Mucosa of rectum (tissue), 2 donors: ENCODE measurements at regions not wholly inside any gene's neighbourhood (a gene's known extent, or its start where the extent isn't known, plus 50 kb on each side); places are given as distances from the start of the nearest gene placed in this dataset.

Experiments
- H3K27ac ChIP-seq, 2 donors: one replicate each; pipeline ENCODE4 v1.7.0; 2013; ENCODE audit warnings: inconsistent platforms in 2 of 2, low read depth in 2 of 2, low read length in 2 of 2
- H3K27me3 ChIP-seq, 2 donors: one replicate each; pipeline ENCODE4 v1.7.0; 2013; ENCODE audit warnings: low read length in 2 of 2; ENCODE audit not compliant: control insufficient read depth in 2 of 2, insufficient read depth in 2 of 2
- H3K36me3 ChIP-seq, 2 donors: one replicate each; pipeline ENCODE4 v1.7.0; 2013; ENCODE audit warnings: low read length in 2 of 2; ENCODE audit not compliant: control insufficient read depth in 2 of 2, insufficient read depth in 2 of 2
- H3K4me1 ChIP-seq, 2 donors: one replicate each; pipeline ENCODE4 v1.7.0; 2013; ENCODE audit warnings: low read length in 2 of 2, mild to moderate bottlenecking in 1 of 2; ENCODE audit not compliant: control insufficient read depth in 2 of 2, insufficient read depth in 2 of 2
- H3K4me3 ChIP-seq, 2 donors: one replicate each; pipeline ENCODE4 v1.7.0; 2013; ENCODE audit warnings: low read length in 2 of 2
- H3K9ac ChIP-seq, 2 donors: one replicate each; pipeline ENCODE4 v1.7.0; 2013; ENCODE audit warnings: low read length in 2 of 2, low read depth in 1 of 2, mild to moderate bottlenecking in 1 of 2
- H3K9me3 ChIP-seq, 2 donors: one replicate each; pipeline ENCODE4 v1.7.0; 2013; ENCODE audit warnings: low read length in 2 of 2; ENCODE audit not compliant: control insufficient read depth in 2 of 2
- donor health status: healthy.
- donor health status: Normal muscosa, but diverticular disease.

- H3K27ac ChIP-seq = no peak overlapping the region
- no peaks in the 10 kb centered on the region for H3K27me3 ChIP-seq
- H3K9ac ChIP-seq = no peak overlapping the region
- H3K36me3 ChIP-seq = no peaks in the 10 kb centered on the region
- H3K4me1 ChIP-seq = no peaks in the 10 kb centered on the region
- no peak overlapping the region for H3K4me3 ChIP-seq
- H3K9me3 ChIP-seq = no peaks in the 10 kb centered on the region
Observed at GRCh38 chr2:57973621-57974186, 72.9 kb upstream of the VRK2 start.

GRCh38 chr2:57979158-57979557, 67.4 kb upstream of the VRK2 start:
- Histone ChIP-seq H3K9ac (no peak overlapping the region), H3K27me3 (no peaks in the 10 kb centered on the region)

GRCh38 chr2:57981083-57981768, 65.4 kb upstream of the VRK2 start:
- no peaks in the 10 kb centered on the region for H3K36me3 ChIP-seq
- H3K4me1 ChIP-seq = no peaks in the 10 kb centered on the region
- H3K9me3 ChIP-seq = no peaks in the 10 kb centered on the region
- H3K9ac ChIP-seq = no peak overlapping the region
- H3K27ac ChIP-seq = no peak overlapping the region
- no peaks in the 10 kb centered on the region for H3K27me3 ChIP-seq
- H3K4me3 ChIP-seq = no peak overlapping the region

More at GRCh38 chr2:57979158-57979557, 67.4 kb upstream of the VRK2 start:
- Histone ChIP-seq H3K27ac (no peak overlapping the region), H3K4me3 (no peak overlapping the region), H3K36me3 (no peaks in the 10 kb centered on the region), H3K9me3 (no peaks in the 10 kb centered on the region), H3K4me1 (no peaks in the 10 kb centered on the region)

DNA sequence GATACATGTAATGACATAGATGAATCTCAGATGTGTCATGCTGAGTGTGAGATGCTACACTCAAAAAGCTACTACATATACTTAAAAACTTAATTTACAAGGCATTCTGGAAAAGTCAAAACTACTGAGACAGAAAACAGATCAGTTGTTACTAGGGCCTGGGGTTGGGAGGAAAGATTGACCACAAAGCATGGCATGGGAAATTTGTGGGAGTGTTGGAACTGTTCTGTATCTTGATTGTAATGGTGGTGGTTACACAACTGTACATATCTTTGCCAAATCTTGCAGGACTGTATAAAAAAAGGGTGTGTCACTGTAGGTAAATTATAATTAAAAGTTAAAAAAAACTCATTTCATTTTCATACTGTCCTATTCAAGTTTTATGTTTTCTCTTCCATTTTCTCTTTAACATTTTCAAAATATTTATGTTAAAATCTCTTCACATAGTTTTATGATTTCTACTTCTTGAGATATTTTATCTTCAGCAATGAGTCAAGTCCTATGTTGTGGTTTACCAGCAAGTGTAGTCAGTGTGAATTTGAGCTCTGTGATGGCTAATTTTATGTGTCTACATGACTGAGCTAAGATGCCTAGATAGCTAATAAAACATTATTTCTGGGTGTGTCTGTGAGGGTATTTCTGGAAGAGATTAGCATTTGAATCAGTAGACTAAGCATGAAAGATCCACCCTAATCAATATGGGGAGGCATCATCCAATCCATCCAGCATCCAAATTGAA, 58.6 kb upstream of the VRK2 start:
- Histone ChIP-seq H3K4me3 (no peak overlapping the region), H3K27me3 (no peaks in the 10 kb centered on the region), H3K9me3 (no peaks in the 10 kb centered on the region), H3K36me3 (no peaks in the 10 kb centered on the region), H3K4me1 (no peaks in the 10 kb centered on the region), H3K9ac (no peak overlapping the region), H3K27ac (no peak overlapping the region)

- Histone ChIP-seq H3K27me3 (no peaks in the 10 kb centered on the region), H3K4me1 (no peaks in the 10 kb centered on the region), H3K36me3 (no peaks in the 10 kb centered on the region), H3K27ac (no peak overlapping the region), H3K4me3 (no peak overlapping the region), H3K9ac (no peak overlapping the region), H3K9me3 (no peaks in the 10 kb centered on the region)
Observed at GRCh38 chr2:57990118-57990725, 56.4 kb upstream of the VRK2 start.
